GM12874 (cell line): ENCODE measurements at regions not wholly inside any gene's neighbourhood (a gene's known extent, or its start where the extent isn't known, plus 50 kb on each side); places are given as distances from the start of the nearest gene placed in this dataset.

Experiments used
- TF ChIP-seq, protein P1 (sequence below): IDR thresholded peaks from 2 replicates; pipeline ENCODE4 v1.5.1; 2011; ENCODE audit warnings: low read depth, mild to moderate bottlenecking, control low read depth, low read length, moderate library complexity; ENCODE audit not compliant: insufficient read depth

DNA sequence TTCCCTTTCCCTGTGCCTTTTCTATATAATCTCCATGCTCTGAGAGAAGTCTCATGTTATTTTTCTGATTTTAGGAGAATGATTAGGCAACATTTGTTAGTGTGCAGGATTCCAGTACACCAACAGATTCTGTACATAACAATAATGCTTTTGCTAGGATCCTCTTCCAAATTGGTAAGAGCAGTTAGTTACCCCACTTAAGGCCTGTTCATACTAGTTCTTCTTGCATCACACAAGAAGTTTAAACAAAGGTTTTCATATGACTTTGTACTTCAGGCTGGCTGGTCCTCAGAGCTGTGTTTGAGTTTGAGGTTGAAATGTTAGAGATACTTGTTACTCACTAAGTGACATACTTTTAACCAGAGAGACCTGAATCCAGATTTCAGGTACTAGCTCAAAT, 686.9 kb upstream of the NRXN1 start:
- TF ChIP-seq, protein P1, sequence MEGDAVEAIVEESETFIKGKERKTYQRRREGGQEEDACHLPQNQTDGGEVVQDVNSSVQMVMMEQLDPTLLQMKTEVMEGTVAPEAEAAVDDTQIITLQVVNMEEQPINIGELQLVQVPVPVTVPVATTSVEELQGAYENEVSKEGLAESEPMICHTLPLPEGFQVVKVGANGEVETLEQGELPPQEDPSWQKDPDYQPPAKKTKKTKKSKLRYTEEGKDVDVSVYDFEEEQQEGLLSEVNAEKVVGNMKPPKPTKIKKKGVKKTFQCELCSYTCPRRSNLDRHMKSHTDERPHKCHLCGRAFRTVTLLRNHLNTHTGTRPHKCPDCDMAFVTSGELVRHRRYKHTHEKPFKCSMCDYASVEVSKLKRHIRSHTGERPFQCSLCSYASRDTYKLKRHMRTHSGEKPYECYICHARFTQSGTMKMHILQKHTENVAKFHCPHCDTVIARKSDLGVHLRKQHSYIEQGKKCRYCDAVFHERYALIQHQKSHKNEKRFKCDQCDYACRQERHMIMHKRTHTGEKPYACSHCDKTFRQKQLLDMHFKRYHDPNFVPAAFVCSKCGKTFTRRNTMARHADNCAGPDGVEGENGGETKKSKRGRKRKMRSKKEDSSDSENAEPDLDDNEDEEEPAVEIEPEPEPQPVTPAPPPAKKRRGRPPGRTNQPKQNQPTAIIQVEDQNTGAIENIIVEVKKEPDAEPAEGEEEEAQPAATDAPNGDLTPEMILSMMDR, result no peak

- TF ChIP-seq, protein P1, result no peak
These were observed 685.4 kb upstream of the NRXN1 start for GRCh38 chr2:51717312-51717711.

DNA sequence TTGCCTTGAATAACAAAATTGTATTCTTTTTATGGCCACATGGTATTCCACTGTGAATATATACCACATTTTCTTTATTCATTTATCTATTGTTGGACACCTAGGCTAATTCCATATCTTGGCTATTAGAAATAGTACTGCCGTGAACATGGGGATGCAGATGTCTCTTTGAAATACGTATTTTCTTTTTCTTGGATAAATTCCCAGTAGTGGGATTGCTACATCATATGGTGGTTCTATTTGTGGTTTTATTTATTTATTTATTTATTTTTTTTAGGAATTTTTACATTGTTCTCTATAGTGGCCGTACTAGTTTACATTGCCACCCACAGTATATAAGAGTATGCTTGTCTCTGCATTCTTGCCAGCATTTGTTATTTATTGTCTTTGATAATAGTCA, 679.8 kb upstream of the NRXN1 start:
- TF ChIP-seq, protein P1, result no peak

GRCh38 chr2:51710222-51710621, 678.3 kb upstream of the NRXN1 start:
- TF ChIP-seq, protein P1, result peak; percentile 60

GRCh38 chr2:51707625-51708024, 675.7 kb upstream of the NRXN1 start:
- TF ChIP-seq, protein P1, result no peak

DNA sequence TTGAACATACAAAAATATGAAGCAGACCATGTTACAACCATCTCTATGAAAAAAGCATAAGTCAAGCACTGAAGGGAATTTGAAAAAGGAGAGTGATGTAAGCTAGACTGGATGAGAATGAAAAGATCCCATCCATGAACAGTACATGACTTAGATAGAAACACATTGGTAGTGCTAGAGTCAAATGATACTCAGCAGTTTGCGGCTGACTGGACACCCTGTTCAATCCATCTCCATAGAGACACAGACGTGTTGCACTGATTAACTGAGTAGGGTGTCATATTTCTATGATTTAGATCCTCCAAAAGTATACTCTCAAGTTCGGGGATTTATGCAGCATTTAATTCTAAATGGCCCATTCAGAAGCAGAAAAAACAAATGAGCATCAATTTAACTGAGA, 674.3 kb upstream of the NRXN1 start:
- TF ChIP-seq, protein P1, result no peak

DNA sequence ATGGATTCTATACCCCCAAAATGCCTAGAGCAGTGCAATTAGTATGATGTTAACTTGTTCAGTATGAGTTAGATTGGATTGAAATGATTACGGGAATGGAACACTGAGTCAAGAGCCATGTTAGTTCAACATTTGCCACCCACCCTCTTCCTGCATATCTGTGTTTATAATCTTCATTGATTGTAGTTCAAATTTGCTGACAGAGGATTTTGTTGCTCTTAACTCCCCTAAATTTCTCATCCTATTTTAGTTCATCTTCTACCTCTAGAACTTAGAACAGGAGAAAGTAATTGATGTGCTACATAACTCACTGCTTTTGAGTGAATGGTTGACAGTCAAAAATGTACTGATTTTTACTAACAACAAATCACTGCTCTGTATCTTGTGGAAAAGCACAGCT, 673.5 kb upstream of the NRXN1 start:
- TF ChIP-seq, protein P1, result no peak

DNA sequence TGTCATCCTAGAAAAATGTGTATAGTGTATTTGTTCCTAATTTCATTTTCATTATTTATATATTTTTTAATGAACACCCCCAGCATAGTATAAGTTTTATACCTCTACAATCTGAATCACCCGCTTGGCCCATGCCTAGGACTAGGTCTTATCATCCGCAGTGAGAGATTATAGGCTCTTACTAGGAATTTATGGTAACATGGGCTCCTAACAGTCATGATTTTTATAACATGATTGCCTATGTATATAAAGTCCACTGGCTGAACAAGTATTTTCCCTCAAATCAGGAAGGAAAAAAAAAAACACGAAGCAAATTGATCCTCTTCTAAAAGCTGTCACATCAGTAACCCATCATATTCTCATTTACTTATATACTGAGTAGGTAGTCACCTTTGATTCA, 666.1 kb upstream of the NRXN1 start:
- TF ChIP-seq, protein P1, result no peak
